ENCODE measurements at regions not wholly inside any gene's neighbourhood (a gene's known extent, or its start where the extent isn't known, plus 50 kb on each side); places are given as distances from the start of the nearest gene placed in this dataset.

GRCh38 chr6:40340957-40341356 is 246.2 kb downstream of the LRFN2 start:
- H3K9me3 ChIP-seq: no peaks in the 10 kb centered on the region
- TF ChIP-seq POLR2AphosphoS5 (IDR thresholded peaks at IDR 0.05) (no peak), CTCF (IDR thresholded peaks at IDR 0.05) (no peak), EP300 (IDR thresholded peaks at IDR 0.05) (no peak), POLR2A (IDR thresholded peaks at IDR 0.05) (no peak)
- H3K4me1 ChIP-seq: peaks cover 0 to 21% (median 3%) of the 10 kb centered on the region in 4 donors
- 68 to 77% methylated on average over 6 of the region's 6 CpGs for WGBS, 2 donors
- no peak overlapping the region for H3K4me3 ChIP-seq
- no peak overlapping the region for H3K27ac ChIP-seq
- DNase-seq: peak; percentile 10
- H3K27me3 ChIP-seq: peaks cover 0 to 13% (median 0%) of the 10 kb centered on the region in 3 donors
- intact Hi-C loops (cut with DNase I): no loop called here
- H3K36me3 ChIP-seq: no peaks in the 10 kb centered on the region

- Histone ChIP-seq H3K27ac (no peak overlapping the region), H3K36me3 (no peaks in the 10 kb centered on the region), H3K4me1 (peaks cover 0 to 17% (median 3%) of the 10 kb centered on the region in 4 donors), H3K27me3 (peaks cover 0 to 19% (median 0%) of the 10 kb centered on the region in 3 donors), H3K9me3 (no peaks in the 10 kb centered on the region), H3K4me3 (no peak overlapping the region)
- intact Hi-C loops (cut with DNase I): no loop called here
- 86 to 89% methylated on average over 8 of the region's 8 CpGs for WGBS, 2 donors
- DNase-seq: peak; percentile 17
- TF ChIP-seq POLR2AphosphoS5 (IDR thresholded peaks at IDR 0.05) (no peak), CTCF (IDR thresholded peaks at IDR 0.05) (no peak), POLR2A (IDR thresholded peaks at IDR 0.05) (no peak), EP300 (IDR thresholded peaks at IDR 0.05) (no peak)
These were observed 247.0 kb downstream of the LRFN2 start for GRCh38 chr6:40340196-40340595.

DNA sequence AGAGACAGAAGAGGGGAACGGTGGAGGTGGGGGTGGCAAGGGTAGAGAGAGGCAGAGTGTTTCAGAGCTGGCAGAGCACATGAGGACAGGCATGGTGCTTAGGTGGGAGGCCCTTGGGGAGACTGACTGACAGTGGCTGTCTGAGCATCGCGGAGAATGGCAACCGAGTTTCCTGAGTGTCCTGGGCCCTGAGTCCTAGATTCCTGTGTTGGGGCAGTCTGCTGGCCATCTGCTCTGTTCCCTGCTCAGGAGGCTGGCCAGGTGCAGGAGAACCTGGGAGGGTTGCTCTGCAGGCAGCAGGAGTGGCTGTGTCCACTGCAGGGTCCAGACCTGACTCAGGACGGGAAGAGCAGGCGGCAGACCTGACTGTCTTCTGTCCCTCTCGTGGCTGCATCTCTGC is 248.9 kb downstream of the LRFN2 start:
- intact Hi-C loops (cut with DNase I): no loop called here

GRCh38 chr6:40336940-40337760 is 250.0 kb downstream of the LRFN2 start:
- Histone ChIP-seq H3K4me1 (peaks cover 0 to 6% (median 0%) of the 10 kb centered on the region in 4 donors), H3K27ac (no peak overlapping the region), H3K36me3 (no peaks in the 10 kb centered on the region), H3K4me3 (no peak overlapping the region), H3K27me3 (peaks cover 0 to 34% (median 0%) of the 10 kb centered on the region in 3 donors), H3K9me3 (no peaks in the 10 kb centered on the region)
- DNase-seq: no peak
- WGBS, 2 donors: 76 to 82% methylated on average over 10 of the region's 10 CpGs
- no peak for TF ChIP-seq POLR2AphosphoS5 (IDR thresholded peaks at IDR 0.05)
- TF ChIP-seq POLR2A (IDR thresholded peaks at IDR 0.05): no peak
- no peak for TF ChIP-seq EP300 (IDR thresholded peaks at IDR 0.05)
- TF ChIP-seq CTCF (IDR thresholded peaks at IDR 0.05): no peak
- intact Hi-C loops (cut with DNase I): no loop called here

More for the DNA sequence above, 248.9 kb downstream of the LRFN2 start:
- no peak for TF ChIP-seq POLR2AphosphoS5 (IDR thresholded peaks at IDR 0.05)
- TF ChIP-seq EP300 (IDR thresholded peaks at IDR 0.05): no peak
- no peak for TF ChIP-seq POLR2A (IDR thresholded peaks at IDR 0.05)
- TF ChIP-seq CTCF (IDR thresholded peaks at IDR 0.05): no peak
- H3K36me3 ChIP-seq: no peaks in the 10 kb centered on the region
- H3K27ac ChIP-seq: no peak overlapping the region
- no peak overlapping the region for H3K4me3 ChIP-seq
- peaks cover 0 to 8% (median 0%) of the 10 kb centered on the region in 4 donors for H3K4me1 ChIP-seq
- peak; percentile 36 for DNase-seq
- WGBS, 2 donors: 84 to 87% methylated on average over 7 of the region's 7 CpGs
- no peaks in the 10 kb centered on the region for H3K9me3 ChIP-seq
- peaks cover 0 to 32% (median 0%) of the 10 kb centered on the region in 3 donors for H3K27me3 ChIP-seq

Data from sigmoid colon (tissue), 6 donors.